AG04450 (cell line): ENCODE measurements at regions not wholly inside any gene's neighbourhood (a gene's known extent, or its start where the extent isn't known, plus 50 kb on each side); places are given as distances from the start of the nearest gene placed in this dataset.

ENCODE experiments used
- CTCF ChIA-PET: fragments of 300-600, 350-600 bp; formaldehyde crosslinking; extraction: SDS; loops from one replicate; lab custom pipeline; 2022; ENCODE audit warnings: antibody characterized with exemption, inconsistent platforms; lab: Charles Lee
- POLR2A ChIA-PET: fragments of 350-600 bp; formaldehyde crosslinking; extraction: SDS; loops from one replicate; lab custom pipeline; 2021; ENCODE audit warnings: antibody characterized with exemption, inconsistent platforms; lab: Yijun Ruan, JAX
- DNase-seq: peaks from one replicate; pipeline ENCODE4 v3.0.0-alpha.2; 2011; ENCODE audit warnings: low read depth, low spot score
- H3K27ac ChIP-seq: one replicate; pipeline ENCODE4 v1.5.1; 2012; ENCODE audit warnings: low read depth, low read length, control low read depth
- H3K27me3 ChIP-seq: one replicate; pipeline ENCODE4 v1.6.0; 2012; ENCODE audit warnings: low read length; ENCODE audit not compliant: control insufficient read depth, insufficient read depth
- H3K4me3 ChIP-seq: 2 replicates; pipeline ENCODE4 v1.5.1; 2011; ENCODE audit warnings: mild to moderate bottlenecking, low read depth, low read length, control low read depth
- H3K9me3 ChIP-seq: 2 replicates; pipeline ENCODE4 v1.5.1; 2012; ENCODE audit warnings: low read length; ENCODE audit not compliant: control insufficient read depth, insufficient read depth
- TF ChIP-seq, protein P1 (sequence below): IDR thresholded peaks from 2 replicates; pipeline ENCODE4 v1.5.1; 2011; ENCODE audit warnings: low read depth, low read length, control low read depth, inconsistent platforms

GRCh38 chr3:163812006-163812405 is 1266.3 kb downstream of the SI start:
- TF ChIP-seq, protein P1, sequence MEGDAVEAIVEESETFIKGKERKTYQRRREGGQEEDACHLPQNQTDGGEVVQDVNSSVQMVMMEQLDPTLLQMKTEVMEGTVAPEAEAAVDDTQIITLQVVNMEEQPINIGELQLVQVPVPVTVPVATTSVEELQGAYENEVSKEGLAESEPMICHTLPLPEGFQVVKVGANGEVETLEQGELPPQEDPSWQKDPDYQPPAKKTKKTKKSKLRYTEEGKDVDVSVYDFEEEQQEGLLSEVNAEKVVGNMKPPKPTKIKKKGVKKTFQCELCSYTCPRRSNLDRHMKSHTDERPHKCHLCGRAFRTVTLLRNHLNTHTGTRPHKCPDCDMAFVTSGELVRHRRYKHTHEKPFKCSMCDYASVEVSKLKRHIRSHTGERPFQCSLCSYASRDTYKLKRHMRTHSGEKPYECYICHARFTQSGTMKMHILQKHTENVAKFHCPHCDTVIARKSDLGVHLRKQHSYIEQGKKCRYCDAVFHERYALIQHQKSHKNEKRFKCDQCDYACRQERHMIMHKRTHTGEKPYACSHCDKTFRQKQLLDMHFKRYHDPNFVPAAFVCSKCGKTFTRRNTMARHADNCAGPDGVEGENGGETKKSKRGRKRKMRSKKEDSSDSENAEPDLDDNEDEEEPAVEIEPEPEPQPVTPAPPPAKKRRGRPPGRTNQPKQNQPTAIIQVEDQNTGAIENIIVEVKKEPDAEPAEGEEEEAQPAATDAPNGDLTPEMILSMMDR, result no peak
- Histone ChIP-seq H3K27ac (no peak overlapping the region), H3K27me3 (no peaks in the 10 kb centered on the region), H3K4me3 (no peak overlapping the region), H3K9me3 (no peaks in the 10 kb centered on the region; the same call in 1 of the 2 replicates)
- DNase-seq, result no peak
- ChIA-PET POLR2A (no interaction called here), CTCF (interaction anchor here (0.9 kb wide), 1 partner anchor 28 kb away, joined by 4 read pairs; no protein-coding TSS in a partner anchor)

DNA sequence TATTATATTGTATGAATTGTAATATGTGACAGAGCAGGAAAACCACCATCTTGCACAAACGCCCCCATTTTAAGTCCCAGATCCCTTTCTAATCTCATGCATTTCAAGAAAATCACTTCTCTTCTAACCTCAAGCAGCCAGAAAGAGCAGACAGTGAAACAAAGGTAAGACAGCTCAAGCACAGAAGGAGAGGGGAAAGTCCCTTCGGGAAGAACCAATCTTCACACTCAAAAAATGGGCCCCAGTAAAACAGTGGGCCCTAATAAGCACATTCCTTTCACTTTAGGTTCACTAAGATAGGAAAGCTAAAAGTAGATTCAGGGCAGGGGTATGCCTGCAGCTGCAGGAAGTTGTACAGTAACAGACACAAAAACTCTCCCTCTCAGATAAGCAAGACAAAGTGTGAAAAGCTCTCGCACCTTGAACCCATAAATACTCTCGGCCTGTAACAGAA is 1268.7 kb downstream of the SI start:
- Histone ChIP-seq H3K9me3 (peaks cover 5% of the 10 kb centered on the region; the same call in 1 of the 2 replicates), H3K4me3 (no peak overlapping the region), H3K27ac (no peak overlapping the region), H3K27me3 (no peaks in the 10 kb centered on the region)
- POLR2A ChIA-PET, result no interaction called here
- CTCF ChIA-PET, result no interaction called here
- DNase-seq, result no peak
- TF ChIP-seq, protein P1, result no peak

- Histone ChIP-seq H3K27ac (no peak overlapping the region), H3K9me3 (peaks cover 27% of the 10 kb centered on the region), H3K27me3 (no peaks in the 10 kb centered on the region), H3K4me3 (no peak overlapping the region)
- POLR2A ChIA-PET, result no interaction called here
- TF ChIP-seq, protein P1, result no peak
- CTCF ChIA-PET, result no interaction called here
- no peak for DNase-seq
Measured at GRCh38 chr3:163786416-163786815, 1291.9 kb downstream of the SI start.

GRCh38 chr3:163785693-163786092 is 1292.6 kb downstream of the SI start:
- no peak overlapping the region for H3K4me3 ChIP-seq
- no peaks in the 10 kb centered on the region for H3K27me3 ChIP-seq
- TF ChIP-seq, protein P1, result no peak
- H3K9me3 ChIP-seq, result peaks cover 27% of the 10 kb centered on the region
- no peak for DNase-seq
- POLR2A ChIA-PET, result no interaction called here
- no peak overlapping the region for H3K27ac ChIP-seq
- CTCF ChIA-PET, result no interaction called here

DNA sequence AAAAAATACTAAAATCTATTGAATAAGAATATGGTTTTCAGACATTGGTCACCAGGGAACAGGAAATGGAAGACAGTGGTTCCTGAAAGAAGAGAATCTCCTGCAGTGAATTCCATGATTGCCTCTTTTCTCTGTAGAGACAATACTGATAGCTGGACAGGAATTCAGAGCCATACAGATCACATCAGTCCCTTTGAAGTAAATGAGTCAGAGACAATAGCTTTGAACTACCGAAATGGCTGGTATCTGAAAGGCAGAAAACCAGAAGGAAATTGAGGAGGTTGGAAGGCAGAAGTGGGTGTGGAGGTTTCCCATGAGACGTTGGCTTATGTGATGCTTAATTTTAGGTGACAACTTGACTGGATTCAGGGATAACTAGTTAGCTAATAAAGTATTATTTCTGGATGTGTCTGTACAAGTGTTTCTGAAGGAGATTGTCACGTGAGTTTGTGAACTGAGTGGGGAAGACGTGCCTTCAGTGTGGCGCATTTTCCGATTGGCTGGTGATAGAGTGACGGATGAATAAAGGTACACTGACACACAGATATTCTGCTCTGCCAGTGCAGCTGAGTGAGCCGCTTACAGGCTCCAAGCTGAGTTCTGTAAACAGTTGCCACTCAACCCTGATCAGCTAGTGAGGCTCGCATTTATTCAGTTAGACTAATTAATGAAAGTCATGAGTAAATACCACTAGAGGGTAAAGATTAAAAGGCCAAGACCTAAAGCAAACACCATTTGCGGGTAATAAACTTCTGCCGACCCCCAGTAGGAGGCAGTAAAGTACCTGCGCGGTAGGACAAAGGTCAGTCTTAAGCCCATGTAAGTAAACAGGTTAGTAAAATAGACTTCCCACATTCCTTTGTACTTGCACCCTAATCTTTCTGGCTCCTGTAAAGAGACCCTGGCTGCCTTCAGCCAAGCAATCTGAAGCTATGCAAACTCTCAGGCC is 1298.6 kb downstream of the SI start:
- Histone ChIP-seq H3K27ac (no peak overlapping the region), H3K4me3 (no peak overlapping the region), H3K27me3 (no peaks in the 10 kb centered on the region), H3K9me3 (no peaks in the 10 kb centered on the region; the same call in 1 of the 2 replicates)
- no peak for DNase-seq
- TF ChIP-seq, protein P1, result no peak
- POLR2A ChIA-PET, result no interaction called here
- CTCF ChIA-PET, result no interaction called here
